IMR-90 (cell line): ENCODE measurements at regions not wholly inside any gene's neighbourhood (a gene's known extent, or its start where the extent isn't known, plus 50 kb on each side); places are given as distances from the start of the nearest gene placed in this dataset.

ENCODE experiments used
- BHLHE40 ChIP-seq: fragments of 150-350 bp; IDR thresholded peaks from 2 replicates; pipeline ENCODE4 v1.6.1; 2016; ENCODE audit warnings: mild to moderate bottlenecking, low read depth, low read length
- CEBPB ChIP-seq: IDR thresholded peaks from 2 replicates; pipeline ENCODE4 v1.6.1; 2012; ENCODE audit warnings: low read depth, low read length, improper control_type of control experiment
- CTCF ChIP-seq: conservative IDR thresholded peaks from 2 replicates; pipeline ENCODE4 v1.5.1; 2012; ENCODE audit warnings: mild to moderate bottlenecking, low read depth, low read length, improper control_type of control experiment
- FOS ChIP-seq: fragments of 150-350 bp; IDR thresholded peaks from 2 replicates; pipeline ENCODE4 v1.6.1; 2016; ENCODE audit warnings: low read depth, low read length
- MAFK ChIP-seq: IDR thresholded peaks from 2 replicates; pipeline ENCODE4 v1.6.1; 2012; ENCODE audit warnings: low read depth, low read length, improper control_type of control experiment
- MAZ ChIP-seq: IDR thresholded peaks from 2 replicates; pipeline ENCODE4 v1.6.1; 2012; ENCODE audit warnings: low read depth, mild to moderate bottlenecking, low read length, improper control_type of control experiment, moderate library complexity, borderline replicate concordance
- MXI1 ChIP-seq: IDR thresholded peaks from 2 replicates; pipeline ENCODE4 v1.6.1; 2012; ENCODE audit warnings: low read depth, mild to moderate bottlenecking, low read length, moderate library complexity, borderline replicate concordance
- POLR2A ChIP-seq: IDR thresholded peaks from 2 replicates; pipeline ENCODE4 v1.6.1; 2012; ENCODE audit warnings: mild to moderate bottlenecking, low read depth, low read length
- RAD21 ChIP-seq: IDR thresholded peaks from 2 replicates; pipeline ENCODE4 v1.6.1; 2012; ENCODE audit warnings: low read length, improper control_type of control experiment
- RCOR1 ChIP-seq: IDR thresholded peaks from 2 replicates; pipeline ENCODE4 v1.6.1; 2012; ENCODE audit warnings: mild to moderate bottlenecking, low read length, improper control_type of control experiment; ENCODE audit not compliant: insufficient replicate concordance
- SMC3 ChIP-seq: fragments of 150-350 bp; IDR thresholded peaks from 2 replicates; pipeline ENCODE4 v1.6.1; 2016; ENCODE audit warnings: low read depth, mild to moderate bottlenecking, antibody characterized with exemption, low read length, moderate library complexity

- TF ChIP-seq CTCF (no peak), MXI1 (no peak), POLR2A (no peak), MAZ (no peak), FOS (no peak), BHLHE40 (no peak), RCOR1 (no peak), CEBPB (no peak), MAFK (no peak), RAD21 (no peak), SMC3 (no peak)
Observed at GRCh38 chr2:12533337-12534005, 183.3 kb upstream of the TRIB2 start.
